ENCODE measurements at regions not wholly inside any gene's neighbourhood (a gene's known extent, or its start where the extent isn't known, plus 50 kb on each side); places are given as distances from the start of the nearest gene placed in this dataset.

- CTCF ChIA-PET, result no interaction called here
- FAIRE-seq (no peak), DNase-seq (ENCODE audit: low read depth, low spot score) (no peak)
- no peaks in the 10 kb centered on the region for H3K79me2 ChIP-seq (ENCODE audit: control insufficient read depth, insufficient read depth, low read length)
- BruUV-seq (replicated peaks), result no TSS peak
- no peak overlapping the region for H3K9ac ChIP-seq (replicated peaks; ENCODE audit: extremely low read depth, insufficient read depth, low read length)
- dilution Hi-C loops (cut with MboI; ENCODE audit: extremely low pct_ligation_motif_present, low sequenced_read_pairs), result no loop called here
- H3K36me3 ChIP-seq (ENCODE audit: control insufficient read depth in 2 of 2, extremely low read depth in 1 of 2, insufficient read depth in 2 of 2, low read length in 2 of 2), result no peaks in the 10 kb centered on the region
- H3K9me1 ChIP-seq (replicated peaks; ENCODE audit: control insufficient read depth, extremely low read depth, insufficient read depth, low read length), result no peaks in the 10 kb centered on the region
- no peak overlapping the region for H2AFZ ChIP-seq (ENCODE audit: low read depth, low read length)
- intact Hi-C loops (cut with micrococcal nuclease), result no loop called here
- H3K27ac ChIP-seq (ENCODE audit: insufficient read depth, low read depth, low read length), result no peak overlapping the region
- H3K27me3 ChIP-seq (ENCODE audit: control insufficient read depth in 2 of 2, insufficient read depth in 2 of 2, low read length in 2 of 2), result no peaks in the 10 kb centered on the region
- no peak for TF ChIP-seq JUN (IDR thresholded peaks at IDR 0.05; ENCODE audit: borderline replicate concordance, insufficient read depth, insufficient read length, low read depth)
- no peak for TF ChIP-seq EZH2 (IDR thresholded peaks at IDR 0.05; ENCODE audit: borderline replicate concordance, low read depth, low read length, severe bottlenecking)
- no peak for TF ChIP-seq POLR2AphosphoS5 (IDR thresholded peaks at IDR 0.05; ENCODE audit: insufficient read depth, low read depth, low read length)
- no peak for TF ChIP-seq CTCF (IDR thresholded peaks at IDR 0.05; ENCODE audit: extremely low read depth in 1 of 2, insufficient read depth in 1 of 2, low read depth in 1 of 2, low read length in 2 of 2)
- TF ChIP-seq POLR2A (IDR thresholded peaks at IDR 0.05; ENCODE audit: low read depth, low read length), result no peak
- TF ChIP-seq MAX (IDR thresholded peaks at IDR 0.05; ENCODE audit: insufficient read depth, insufficient read length), result no peak
- no peak for TF ChIP-seq MYC (IDR thresholded peaks at IDR 0.05; ENCODE audit: low read depth, low read length)
- TF ChIP-seq GATA2 (IDR thresholded peaks at IDR 0.05; ENCODE audit: insufficient read depth, insufficient read length, low read depth, low read length), result no peak
- TF ChIP-seq FOS (IDR thresholded peaks at IDR 0.05; ENCODE audit: borderline replicate concordance, insufficient read depth, low read length), result no peak
- no peaks in the 10 kb centered on the region for H4K20me1 ChIP-seq (replicated peaks; ENCODE audit: control insufficient read depth, extremely low read depth, insufficient read depth, low read length)
- H3K4me3 ChIP-seq (replicated peaks in 1 of 3; ENCODE audit: insufficient read depth in 1 of 3, low read depth in 1 of 3, low read length in 3 of 3), result no peak overlapping the region
- no peaks in the 10 kb centered on the region for H3K9me3 ChIP-seq (replicated peaks; ENCODE audit: control insufficient read depth, insufficient read depth, low read length)
- no peaks in the 10 kb centered on the region for H3K4me1 ChIP-seq (ENCODE audit: control insufficient read depth, extremely low read depth, insufficient read depth, low read length)
- no peak overlapping the region for H3K4me2 ChIP-seq (ENCODE audit: insufficient read depth, low read length)
- POLR2A ChIA-PET, result no interaction called here
These were observed 61.1 kb upstream of the MARCKS start for GRCh38 chr6:113796038-113796437.

All from endothelial cell of umbilical vein (primary cell).